Medulla oblongata (tissue), 1 donor: ENCODE measurements at regions not wholly inside any gene's neighbourhood (a gene's known extent, or its start where the extent isn't known, plus 50 kb on each side); places are given as distances from the start of the nearest gene placed in this dataset.
"Not testable (repeated sequence)": the region's sequence is repeated elsewhere in the genome, so short reads cannot be mapped to it uniquely, and the experiment has no call there.

ENCODE experiments used
- DNase-seq: peaks from one replicate; pipeline ENCODE4 v3.0.0-alpha.2; 2015; ENCODE audit errors: extremely low spot score

DNA sequence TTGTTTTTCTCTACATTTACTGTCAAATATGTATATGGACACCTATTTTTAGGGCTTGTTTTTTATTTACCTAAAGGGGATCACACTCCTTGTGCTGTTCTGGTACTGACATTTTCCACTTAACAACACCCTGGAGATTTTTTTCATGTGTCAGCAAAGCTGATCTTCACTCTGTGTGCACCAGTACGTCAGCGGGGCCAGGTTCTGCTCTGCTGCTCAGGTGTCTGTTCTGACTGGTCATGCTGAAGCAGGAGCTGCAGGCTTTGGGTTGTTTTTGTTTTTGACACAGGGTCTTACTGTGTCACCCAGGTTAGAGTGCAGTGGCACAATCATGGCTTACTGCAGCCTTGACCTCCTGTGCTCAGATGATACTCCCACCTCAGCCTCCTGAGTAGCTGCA is 81.9 kb upstream of the CCND2 start:
- no peak for DNase-seq

- DNase-seq: no peak
These were observed 82.4 kb upstream of the CCND2 start for GRCh38 chr12:4191149-4191548.

- no peak for DNase-seq
These were observed 83.0 kb upstream of the CCND2 start for GRCh38 chr12:4190366-4191063.

DNA sequence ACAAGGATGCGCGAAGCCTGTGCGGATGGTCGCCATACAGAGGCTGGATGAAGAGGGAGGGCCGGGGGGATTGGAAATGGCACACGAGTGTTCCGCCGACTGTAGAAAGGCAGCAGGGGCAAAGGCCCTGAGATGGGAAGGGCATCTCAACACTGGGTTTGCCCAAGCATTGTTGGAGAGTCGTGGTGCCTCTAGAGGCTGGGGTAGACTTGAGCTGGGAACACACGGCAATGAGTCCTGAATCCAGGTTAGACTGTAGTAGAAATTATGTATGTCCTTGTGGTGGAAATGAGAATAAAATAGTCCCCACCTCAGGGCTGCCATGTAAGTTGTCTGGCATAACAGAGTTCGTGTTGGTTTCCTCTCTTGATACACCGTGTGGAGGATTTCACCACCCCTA is 83.8 kb upstream of the CCND2 start:
- no peak for DNase-seq

DNA sequence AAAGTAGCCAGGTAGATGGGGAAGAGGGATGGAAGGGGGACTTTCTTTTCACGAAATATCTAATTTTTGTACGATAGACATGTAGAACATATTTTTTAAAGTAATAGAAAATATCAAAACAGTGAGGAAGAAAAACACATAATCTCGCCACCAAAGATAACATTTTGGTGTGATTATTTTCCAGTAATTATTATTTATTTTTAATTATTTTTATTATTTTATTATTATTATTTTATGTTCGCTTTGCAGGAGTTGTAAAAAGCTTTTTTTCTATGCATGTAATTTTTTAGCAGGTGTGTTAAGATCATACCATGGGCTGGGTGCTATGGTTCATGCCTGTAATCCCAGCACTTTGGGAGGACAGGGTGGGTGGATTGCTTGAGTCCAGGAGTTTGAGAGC is 85.6 kb upstream of the CCND2 start:
- DNase-seq: no peak

DNA sequence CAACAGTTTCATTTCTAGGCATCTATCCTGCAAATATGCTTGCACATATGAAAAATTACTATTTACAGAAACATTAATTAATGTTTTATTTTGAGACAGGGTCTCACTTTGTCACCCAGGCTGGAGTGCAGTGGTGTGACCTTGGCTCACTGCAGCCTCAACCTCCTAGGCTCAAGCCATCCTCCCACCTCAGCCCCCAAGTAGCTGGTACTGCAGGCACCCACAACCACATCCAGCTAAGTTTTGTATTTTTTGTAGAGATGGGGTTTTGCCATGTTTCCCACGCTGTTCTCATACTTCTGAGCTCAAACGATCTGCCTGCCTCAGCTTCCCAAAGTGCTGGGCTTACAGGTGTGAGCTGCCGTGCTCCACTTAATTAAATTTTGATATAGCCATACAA is 86.2 kb upstream of the CCND2 start:
- DNase-seq: not testable (repeated sequence)

DNA sequence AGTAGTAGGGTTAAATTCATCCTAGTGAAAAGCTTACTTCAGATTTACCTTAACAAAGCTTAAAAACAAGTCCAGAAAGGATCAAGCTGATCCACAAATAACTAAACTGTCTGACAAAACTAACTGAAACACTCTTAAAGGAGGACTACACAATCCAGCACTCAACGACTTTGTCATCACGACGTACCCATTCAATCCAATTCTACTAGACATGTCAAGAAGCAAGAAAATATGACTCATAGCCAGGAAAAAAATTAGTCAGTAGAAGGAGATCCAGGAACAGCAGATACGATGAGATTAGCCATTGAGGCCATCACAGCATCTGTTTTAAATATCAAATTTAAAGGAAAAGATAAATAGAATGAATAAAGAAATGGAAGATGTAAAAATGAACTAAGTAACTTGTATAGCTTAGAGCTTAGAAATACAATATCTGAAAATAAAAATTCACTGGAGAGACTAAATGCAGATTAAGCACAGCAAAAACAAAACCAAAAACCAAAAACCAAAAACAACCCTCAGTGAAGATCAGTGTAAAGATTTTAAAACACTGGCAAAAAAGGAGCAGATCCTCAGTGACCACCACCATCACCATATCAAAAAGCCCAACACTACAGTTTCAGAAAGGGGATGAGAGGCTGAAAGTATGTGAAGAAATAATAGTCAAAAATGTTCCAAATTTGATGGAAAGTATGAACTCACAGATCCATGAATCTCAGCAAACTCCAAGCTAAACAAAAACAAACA is 95.0 kb upstream of the CCND2 start:
- DNase-seq: no peak

- peak; percentile 34 for DNase-seq
These were observed 96.3 kb upstream of the CCND2 start for GRCh38 chr12:4177262-4177661.

DNA sequence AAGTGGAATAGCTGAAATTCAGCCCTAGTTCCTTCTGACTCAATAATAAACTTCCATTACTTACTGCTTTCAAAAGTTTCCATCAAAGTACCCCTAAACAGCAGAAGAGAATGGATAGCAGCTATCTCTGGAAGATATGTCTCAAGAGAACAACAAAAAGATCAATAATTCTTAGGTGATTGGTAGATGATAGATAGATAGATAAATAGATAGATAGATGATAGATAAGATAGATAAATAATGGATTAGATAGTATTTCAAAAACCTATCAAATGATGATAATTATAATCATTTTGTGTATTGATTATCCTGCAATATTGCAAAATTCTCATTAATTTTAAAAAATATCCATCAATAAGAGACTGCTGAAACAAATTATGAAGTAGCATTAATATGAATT is 97.4 kb upstream of the CCND2 start:
- DNase-seq: no peak

- peak; percentile 81 for DNase-seq
These were observed 99.1 kb upstream of the CCND2 start for GRCh38 chr12:4174417-4174816.

GRCh38 chr12:4172999-4173398 is 100.6 kb upstream of the CCND2 start:
- no peak for DNase-seq

DNA sequence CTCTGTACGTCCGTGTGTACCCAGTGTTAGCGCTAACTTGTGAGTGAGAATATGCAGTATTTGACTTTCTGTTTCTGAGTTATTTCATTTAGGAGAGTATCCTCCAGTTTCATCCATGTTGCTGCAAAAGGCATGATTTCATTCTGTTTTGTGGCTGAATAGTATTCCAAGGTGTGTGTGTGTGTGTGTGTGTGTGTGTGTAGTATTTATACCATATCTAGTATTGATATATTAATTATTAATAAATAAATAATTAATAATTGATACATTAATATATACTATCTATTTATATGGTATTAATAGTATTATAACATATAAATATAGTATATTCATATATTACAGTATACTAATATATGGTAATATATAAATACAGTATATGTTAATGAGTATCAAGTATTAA is 101.8 kb upstream of the CCND2 start:
- no peak for DNase-seq

DNA sequence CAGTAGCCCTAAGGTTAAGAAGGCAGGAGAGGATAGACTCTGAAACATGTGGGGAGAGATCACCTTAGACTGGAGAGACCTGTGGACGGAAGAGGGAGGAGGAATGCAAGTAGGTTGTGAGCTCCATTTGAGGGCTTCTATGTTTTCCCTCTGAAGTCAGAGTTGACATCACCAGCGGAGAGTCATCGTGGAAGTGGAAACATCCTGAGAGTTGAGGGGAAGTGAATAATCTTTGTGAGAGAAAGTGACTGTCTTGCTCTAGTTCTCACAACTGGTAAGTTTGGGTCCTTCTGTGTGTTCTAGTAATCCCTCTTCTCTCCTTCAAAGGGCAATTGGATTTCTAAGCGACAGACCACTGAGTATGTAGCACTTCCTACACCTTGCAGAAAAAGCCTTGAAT is 103.6 kb upstream of the CCND2 start:
- peak; percentile 60 for DNase-seq

GRCh38 chr12:4169531-4169930 is 104.0 kb upstream of the CCND2 start:
- DNase-seq: no peak

DNA sequence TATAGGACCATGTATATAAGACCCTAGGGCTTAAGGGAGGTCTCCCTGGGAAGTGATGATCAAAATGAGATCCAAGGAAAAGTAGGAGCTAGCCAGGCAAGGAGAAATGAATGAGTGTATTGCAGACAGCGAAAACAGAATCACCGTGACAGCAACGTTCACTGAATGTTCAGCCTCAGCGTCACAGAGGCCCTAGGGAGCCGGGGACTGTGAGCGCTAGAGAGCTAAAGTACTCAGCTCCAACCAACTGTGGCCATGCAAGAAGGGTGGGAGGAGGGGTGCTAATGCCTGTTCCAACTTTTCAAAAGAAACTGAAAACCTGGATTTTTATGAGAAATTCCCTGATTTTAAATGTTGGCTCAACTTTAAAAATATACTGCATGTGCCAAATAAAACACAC is 105.5 kb upstream of the CCND2 start:
- DNase-seq: no peak

DNA sequence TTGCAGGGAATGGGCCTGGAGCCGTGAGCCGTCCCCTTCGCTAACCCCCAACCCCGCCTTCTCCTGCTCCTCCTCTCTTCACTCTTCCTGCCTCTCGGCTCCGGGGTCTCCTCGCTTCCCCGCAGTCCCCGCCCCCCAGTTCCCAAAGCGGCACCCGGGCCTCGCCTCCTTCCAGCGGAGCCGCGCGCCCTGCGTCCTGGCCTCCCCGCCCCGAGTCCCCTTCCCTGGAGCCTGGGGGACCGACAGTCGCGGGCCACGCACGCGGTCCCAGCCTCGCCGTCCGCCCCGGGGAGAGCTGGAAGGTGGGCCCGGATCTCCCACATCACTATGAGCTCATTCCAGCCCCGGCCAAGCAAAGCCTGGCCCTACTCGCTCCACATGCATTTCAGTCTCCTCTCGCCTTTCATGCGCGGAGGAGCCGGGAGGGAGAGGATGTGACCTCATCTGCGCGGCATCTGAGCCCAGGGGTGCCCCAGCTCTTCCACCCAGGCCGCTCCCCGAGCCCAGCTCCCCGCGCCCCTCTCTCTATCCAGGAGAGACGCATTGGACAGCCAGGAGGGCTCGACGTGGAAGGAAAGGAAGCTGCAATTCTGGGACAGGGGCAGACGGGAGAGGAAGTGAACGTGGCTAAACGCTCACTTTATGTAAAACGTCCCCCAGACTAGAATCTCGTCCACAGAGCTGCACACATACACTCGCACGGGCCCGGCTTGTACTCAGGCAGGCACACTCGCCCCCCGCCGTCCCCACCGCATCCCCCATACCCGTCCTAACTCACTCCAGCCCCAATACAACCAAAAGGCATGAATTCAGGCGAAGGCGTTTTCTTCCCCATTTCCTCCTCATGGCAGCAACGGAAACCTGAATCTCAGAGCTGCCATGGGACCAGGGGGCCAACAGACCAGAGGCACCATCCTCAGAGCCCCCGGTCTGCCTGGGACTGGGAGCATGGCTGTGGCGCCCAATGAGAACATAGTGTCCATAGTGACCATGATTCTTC is 108.7 kb upstream of the CCND2 start:
- DNase-seq: peak; percentile 42

- no peak for DNase-seq
These were observed 109.4 kb upstream of the CCND2 start for GRCh38 chr12:4164188-4164558.

DNA sequence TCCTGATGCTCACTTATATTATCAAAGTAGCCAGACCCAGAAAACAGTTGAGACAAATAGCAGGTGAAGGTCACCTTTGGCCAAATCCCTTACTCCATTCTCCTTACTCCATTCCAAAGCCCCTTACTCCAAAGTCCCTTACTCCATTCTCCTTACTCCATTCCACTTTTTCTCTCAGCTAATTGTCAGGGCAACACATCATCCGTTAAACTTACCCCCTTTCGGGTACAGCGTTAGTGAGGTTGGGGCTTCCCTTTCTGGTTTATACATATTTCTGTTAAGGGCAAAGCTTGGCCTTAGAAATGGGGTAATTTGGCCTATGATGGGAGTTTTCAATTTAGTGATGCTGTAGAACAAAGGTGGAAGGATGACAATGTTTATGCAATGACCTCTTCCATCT is 111.8 kb upstream of the CCND2 start:
- no peak for DNase-seq

DNA sequence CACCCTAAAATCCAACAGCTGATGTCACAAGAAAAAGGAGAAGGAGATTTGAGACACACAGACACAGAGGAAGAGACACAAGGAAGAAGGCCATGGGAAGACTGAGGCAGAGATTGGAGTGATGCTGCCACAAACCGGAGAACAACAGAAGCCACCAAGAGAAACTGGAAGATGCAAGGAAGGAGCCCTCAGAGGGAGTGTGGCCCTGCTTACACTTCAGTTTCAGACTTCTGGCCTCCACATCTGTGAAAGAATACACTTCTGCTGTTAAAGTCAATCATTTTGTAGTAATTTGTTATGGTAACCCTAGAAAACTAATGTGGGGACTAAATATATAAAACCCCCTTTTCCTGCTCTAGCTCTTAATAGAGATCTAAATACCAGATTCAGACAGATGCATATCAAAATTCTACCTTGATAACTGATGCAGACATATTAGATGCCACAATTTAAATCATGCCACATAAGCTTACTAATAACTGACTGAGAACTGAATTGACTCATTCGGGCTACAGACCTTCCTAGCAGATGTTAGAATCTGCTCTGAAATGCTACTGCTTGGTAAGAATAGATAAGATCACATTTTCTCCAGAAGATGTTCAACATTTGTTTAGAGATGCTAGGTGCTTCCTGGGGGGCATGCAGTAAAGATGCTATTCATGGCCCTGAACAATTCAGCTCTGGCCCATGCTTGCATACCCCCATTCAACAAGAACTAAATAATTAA is 113.1 kb upstream of the CCND2 start:
- no peak for DNase-seq

GRCh38 chr12:4159851-4160250 is 113.7 kb upstream of the CCND2 start:
- DNase-seq: no peak

DNA sequence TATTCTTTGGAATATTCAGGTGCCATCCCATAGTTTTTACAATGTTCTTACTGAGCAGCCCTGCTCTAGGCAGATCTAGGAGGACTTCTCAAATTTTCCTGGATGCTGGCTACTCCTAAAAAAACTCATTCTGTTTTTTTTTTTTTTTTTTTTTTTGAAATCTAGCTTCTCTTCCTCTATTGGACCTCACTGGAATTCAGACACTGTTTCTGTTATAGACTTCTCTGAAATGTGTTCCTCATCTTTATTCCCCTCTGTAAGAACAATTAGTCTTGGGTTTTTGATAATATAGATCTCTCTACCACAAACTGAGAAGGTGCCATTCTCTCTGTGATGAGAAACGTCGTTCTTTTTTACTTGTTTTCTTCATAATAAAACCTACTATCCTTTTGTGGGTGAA is 115.3 kb upstream of the CCND2 start:
- no peak for DNase-seq

GRCh38 chr12:4157122-4157521 is 116.4 kb upstream of the CCND2 start:
- DNase-seq: no peak
